ENCODE measurements at regions not wholly inside any gene's neighbourhood (a gene's known extent, or its start where the extent isn't known, plus 50 kb on each side); places are given as distances from the start of the nearest gene placed in this dataset.

DNA sequence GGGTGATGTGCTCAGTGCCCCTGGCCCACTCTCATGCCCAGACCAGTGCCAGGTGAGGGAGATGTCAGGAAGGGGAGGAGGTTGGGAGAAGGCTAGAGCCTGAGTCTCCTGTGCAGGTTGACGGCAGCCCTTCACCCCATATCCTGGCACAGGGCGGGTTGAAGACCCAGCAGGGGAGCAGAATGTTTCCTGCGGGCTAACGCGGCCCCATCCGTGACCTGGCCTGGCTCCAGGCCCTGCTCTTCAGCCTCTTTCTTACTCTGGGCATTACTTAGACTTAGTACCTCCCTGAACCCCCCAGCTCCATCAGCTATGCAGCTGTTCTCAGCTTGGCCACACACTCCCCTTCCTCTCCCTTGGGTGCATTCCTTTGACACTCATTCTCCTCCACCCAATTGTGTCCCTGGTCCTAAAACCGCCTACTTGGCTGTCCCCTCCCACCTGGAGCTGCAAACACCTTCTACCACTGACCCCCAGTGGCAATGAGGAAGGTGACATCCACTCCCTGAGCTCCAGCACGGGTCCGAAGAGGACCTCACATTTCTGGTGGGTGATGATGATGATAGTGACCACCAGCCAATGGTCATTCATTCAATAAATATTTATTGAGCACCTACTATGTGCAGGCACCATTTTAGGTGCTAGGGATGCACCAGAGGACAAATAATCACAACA is 179.0 kb downstream of the PTPRU start:
- no peak for TF ChIP-seq TAF1 (IDR thresholded peaks at IDR 0.05; ENCODE audit: borderline replicate concordance, insufficient read depth, low read length)

DNA sequence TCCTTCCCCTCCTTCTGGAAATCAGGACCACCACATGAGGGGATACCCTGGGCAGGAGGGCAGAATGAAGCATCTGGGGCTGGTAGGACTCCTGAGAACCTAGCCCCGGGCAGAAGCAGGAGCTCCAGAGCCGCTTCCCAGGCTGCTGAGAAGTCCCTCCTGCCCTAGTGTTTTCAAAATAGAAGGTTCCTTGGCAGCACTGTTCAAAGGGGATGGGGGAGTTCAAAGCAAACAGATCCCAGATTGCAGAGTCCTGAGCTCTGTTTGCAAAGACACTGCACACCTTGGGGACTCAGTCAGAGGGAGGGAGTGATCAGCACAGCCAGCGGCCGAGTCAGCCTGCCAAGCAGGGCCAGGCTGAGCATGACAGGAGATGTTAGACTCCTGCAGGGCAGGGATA is 177.8 kb downstream of the PTPRU start:
- TF ChIP-seq, protein P1, sequence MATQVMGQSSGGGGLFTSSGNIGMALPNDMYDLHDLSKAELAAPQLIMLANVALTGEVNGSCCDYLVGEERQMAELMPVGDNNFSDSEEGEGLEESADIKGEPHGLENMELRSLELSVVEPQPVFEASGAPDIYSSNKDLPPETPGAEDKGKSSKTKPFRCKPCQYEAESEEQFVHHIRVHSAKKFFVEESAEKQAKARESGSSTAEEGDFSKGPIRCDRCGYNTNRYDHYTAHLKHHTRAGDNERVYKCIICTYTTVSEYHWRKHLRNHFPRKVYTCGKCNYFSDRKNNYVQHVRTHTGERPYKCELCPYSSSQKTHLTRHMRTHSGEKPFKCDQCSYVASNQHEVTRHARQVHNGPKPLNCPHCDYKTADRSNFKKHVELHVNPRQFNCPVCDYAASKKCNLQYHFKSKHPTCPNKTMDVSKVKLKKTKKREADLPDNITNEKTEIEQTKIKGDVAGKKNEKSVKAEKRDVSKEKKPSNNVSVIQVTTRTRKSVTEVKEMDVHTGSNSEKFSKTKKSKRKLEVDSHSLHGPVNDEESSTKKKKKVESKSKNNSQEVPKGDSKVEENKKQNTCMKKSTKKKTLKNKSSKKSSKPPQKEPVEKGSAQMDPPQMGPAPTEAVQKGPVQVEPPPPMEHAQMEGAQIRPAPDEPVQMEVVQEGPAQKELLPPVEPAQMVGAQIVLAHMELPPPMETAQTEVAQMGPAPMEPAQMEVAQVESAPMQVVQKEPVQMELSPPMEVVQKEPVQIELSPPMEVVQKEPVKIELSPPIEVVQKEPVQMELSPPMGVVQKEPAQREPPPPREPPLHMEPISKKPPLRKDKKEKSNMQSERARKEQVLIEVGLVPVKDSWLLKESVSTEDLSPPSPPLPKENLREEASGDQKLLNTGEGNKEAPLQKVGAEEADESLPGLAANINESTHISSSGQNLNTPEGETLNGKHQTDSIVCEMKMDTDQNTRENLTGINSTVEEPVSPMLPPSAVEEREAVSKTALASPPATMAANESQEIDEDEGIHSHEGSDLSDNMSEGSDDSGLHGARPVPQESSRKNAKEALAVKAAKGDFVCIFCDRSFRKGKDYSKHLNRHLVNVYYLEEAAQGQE (IDR thresholded peaks at IDR 0.05; ENCODE audit: insufficient read depth in 1 of 2, low read depth in 2 of 2, low read length in 2 of 2): no peak
- TF ChIP-seq TAF1 (IDR thresholded peaks at IDR 0.05; ENCODE audit: borderline replicate concordance, insufficient read depth, low read length) (no peak), SIN3A (IDR thresholded peaks at IDR 0.05; ENCODE audit: borderline replicate concordance, insufficient read depth, low read length) (no peak)

DNA sequence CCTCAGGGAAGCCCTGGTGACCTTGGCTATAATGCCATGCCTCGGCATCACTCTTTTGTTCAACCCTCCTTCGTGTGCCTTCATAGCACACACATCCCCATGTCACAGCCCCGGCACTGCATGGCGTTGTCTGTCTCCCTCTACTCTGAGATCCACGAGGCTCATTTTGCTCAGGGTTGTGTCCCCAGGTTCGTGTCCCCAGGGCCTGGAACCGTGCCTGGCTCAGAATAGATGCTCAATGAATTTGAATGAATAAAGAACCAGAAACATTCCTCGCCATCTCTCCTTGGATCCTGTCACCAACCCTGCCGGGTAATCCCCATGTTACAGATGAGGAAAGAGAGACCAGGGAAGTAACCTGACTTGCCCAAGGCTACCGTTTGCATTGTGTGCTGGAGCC is 177.3 kb downstream of the PTPRU start:
- TF ChIP-seq, protein P1 (IDR thresholded peaks at IDR 0.05; ENCODE audit: insufficient read depth in 1 of 2, low read depth in 2 of 2, low read length in 2 of 2): no peak
- TF ChIP-seq FOXP2 (optimal IDR thresholded peaks at IDR 0.05; ENCODE audit: borderline replicate concordance, extremely low read depth, extremely low read length, insufficient read depth) (no peak), POLR2AphosphoS5 (IDR thresholded peaks at IDR 0.05; ENCODE audit: low read depth, low read length) (no peak), SIN3A (IDR thresholded peaks at IDR 0.05; ENCODE audit: borderline replicate concordance, insufficient read depth, low read length) (no peak), TAF1 (IDR thresholded peaks at IDR 0.05; ENCODE audit: borderline replicate concordance, insufficient read depth, low read length) (no peak)

DNA sequence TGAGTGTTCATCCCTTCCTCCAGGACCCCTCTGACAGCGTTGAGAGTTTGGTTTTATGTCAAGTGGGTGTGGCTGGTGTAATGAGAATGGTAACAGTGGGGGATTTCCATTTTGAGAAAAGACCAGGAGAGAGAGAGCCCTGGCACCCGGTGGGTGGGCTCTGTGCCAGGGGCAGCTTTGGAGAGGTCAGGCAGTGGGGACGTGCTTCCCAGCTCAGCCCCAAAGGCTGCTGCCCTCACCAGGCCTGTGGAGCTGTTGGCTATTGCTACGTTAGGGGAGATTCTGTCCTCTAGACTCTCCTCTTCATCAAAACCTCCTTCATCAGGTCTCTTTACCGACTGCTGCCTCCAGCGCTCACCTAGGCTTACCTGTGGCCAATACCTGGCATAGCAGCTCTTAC is 176.3 kb downstream of the PTPRU start:
- no peak for TF ChIP-seq SIN3A (IDR thresholded peaks at IDR 0.05; ENCODE audit: borderline replicate concordance, insufficient read depth, low read length)
- no peak for TF ChIP-seq TAF1 (IDR thresholded peaks at IDR 0.05; ENCODE audit: borderline replicate concordance, insufficient read depth, low read length)
- no peak for TF ChIP-seq FOXP2 (optimal IDR thresholded peaks at IDR 0.05; ENCODE audit: borderline replicate concordance, extremely low read depth, extremely low read length, insufficient read depth)

DNA sequence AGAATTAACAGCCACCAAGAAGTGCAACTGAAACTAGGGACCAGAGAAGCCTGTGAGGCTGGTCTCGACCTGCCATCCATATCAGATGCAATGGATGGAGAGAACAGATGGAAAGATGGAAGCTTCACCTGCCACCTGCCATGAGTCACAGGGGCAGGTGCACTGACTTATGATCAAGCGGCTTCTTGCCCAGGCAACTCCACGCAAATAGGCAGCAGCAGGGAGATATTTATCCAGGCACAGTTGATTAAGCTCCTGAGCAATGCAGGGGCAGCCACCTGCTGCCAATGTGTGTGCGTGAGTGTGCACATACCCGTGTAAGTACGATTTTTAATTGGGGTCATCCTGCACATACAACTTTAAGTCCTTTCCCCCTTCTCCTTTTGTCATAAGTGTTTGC is 174.2 kb downstream of the PTPRU start:
- no peak for TF ChIP-seq POLR2AphosphoS5 (IDR thresholded peaks at IDR 0.05; ENCODE audit: low read depth, low read length)
- no peak for TF ChIP-seq TAF1 (IDR thresholded peaks at IDR 0.05; ENCODE audit: borderline replicate concordance, insufficient read depth, low read length)
- no peak for TF ChIP-seq FOXP2 (optimal IDR thresholded peaks at IDR 0.05; ENCODE audit: borderline replicate concordance, extremely low read depth, extremely low read length, insufficient read depth)
- TF ChIP-seq SIN3A (IDR thresholded peaks at IDR 0.05; ENCODE audit: borderline replicate concordance, insufficient read depth, low read length): no peak
- TF ChIP-seq, protein P1 (IDR thresholded peaks at IDR 0.05; ENCODE audit: insufficient read depth in 1 of 2, low read depth in 2 of 2, low read length in 2 of 2): no peak

DNA sequence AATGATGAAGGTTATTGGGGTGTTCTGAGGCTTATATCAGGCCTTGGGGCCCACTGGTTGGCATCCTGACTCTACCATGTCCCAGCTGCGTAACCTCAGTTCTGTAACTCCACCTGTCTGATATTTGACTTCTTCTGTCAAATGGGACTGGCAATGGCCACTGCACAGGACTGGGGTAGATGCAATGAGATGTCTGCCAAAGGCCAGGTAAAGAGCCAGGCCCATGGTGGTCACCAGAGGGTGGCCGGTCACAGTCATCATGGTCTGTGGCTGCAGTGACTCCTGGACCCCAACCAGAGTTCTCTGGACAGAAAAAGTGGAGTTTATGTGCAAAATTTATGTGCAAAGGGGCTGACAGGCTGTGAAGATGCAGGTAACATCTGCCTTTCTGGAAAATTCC is 173.3 kb downstream of the PTPRU start:
- TF ChIP-seq, protein P1 (IDR thresholded peaks at IDR 0.05; ENCODE audit: insufficient read depth in 1 of 2, low read depth in 2 of 2, low read length in 2 of 2): no peak
- TF ChIP-seq POLR2AphosphoS5 (IDR thresholded peaks at IDR 0.05; ENCODE audit: low read depth, low read length) (no peak), TAF1 (IDR thresholded peaks at IDR 0.05; ENCODE audit: borderline replicate concordance, insufficient read depth, low read length) (no peak), FOXP2 (optimal IDR thresholded peaks at IDR 0.05; ENCODE audit: borderline replicate concordance, extremely low read depth, extremely low read length, insufficient read depth) (no peak), SIN3A (IDR thresholded peaks at IDR 0.05; ENCODE audit: borderline replicate concordance, insufficient read depth, low read length) (no peak)

Data from PFSK-1 (cell line).